HepG2 (cell line): ENCODE measurements at regions not wholly inside any gene's neighbourhood (a gene's known extent, or its start where the extent isn't known, plus 50 kb on each side); places are given as distances from the start of the nearest gene placed in this dataset.

Experiments
- ATAC-seq: fragments of 200-7000 bp; cut with Tn5 transposase; 3 replicates; pipeline ENCODE4 v1.9.1; 2020; ENCODE audit warnings: mild to moderate bottlenecking, moderate library complexity
- BruUV-seq: library from RNA; stranded (reverse); fragments of 400-500 nt; replicated peaks from 2 replicates; lab custom pipeline; 2021; lab: Mats Ljungman, UMichigan
- CTCF ChIA-PET: fragments of 300-600 bp; formaldehyde crosslinking; extraction: SDS; loops from one replicate; lab custom pipeline; 2021; ENCODE audit warnings: low total read pairs, inconsistent platforms, low intra/inter-chr PET ratio; lab: Yijun Ruan, JAX
- POLR2A ChIA-PET: fragments of 350-600 bp; sonication (Branson Sonifier 250); formaldehyde crosslinking; loops from one replicate; lab custom pipeline; 2020; ENCODE audit warnings: antibody characterized with exemption, inconsistent platforms; lab: Yijun Ruan, JAX
- DNase-seq: peaks from one replicate; pipeline ENCODE4 v3.0.0-alpha.2; 2015; ENCODE audit warnings: low spot score
- FAIRE-seq: peaks from 3 replicates; lab custom pipeline; 2011; peaks lifted over from hg19 to GRCh38; lab: Jason Lieb, UNC
- H2AFZ ChIP-seq: one replicate; pipeline ENCODE4 v1.6.1; 2011; ENCODE audit warnings: low read length, inconsistent platforms
- H3K27ac ChIP-seq: fragments of 300-600 bp; 3 replicates; pipeline ENCODE4 v1.8.0; 2011; ENCODE audit warnings: mixed run types, mild to moderate bottlenecking, mixed read lengths, low read length, inconsistent platforms; ENCODE audit not compliant: insufficient read depth; ENCODE audit errors: extremely low read length
- H3K27me3 ChIP-seq, 2 experiments: fragments of 200-600 bp in 1 of 2; 2 replicates in 1 of 2; 3 replicates in 1 of 2; pipeline versions ENCODE4 v1.6.0 to v1.8.0; 2011; ENCODE audit warnings: low read length in 2 of 2, mild to moderate bottlenecking in 2 of 2, moderate library complexity in 2 of 2, inconsistent platforms in 1 of 2; ENCODE audit not compliant: insufficient read depth in 2 of 2, control insufficient read depth in 1 of 2
- H3K36me3 ChIP-seq, 2 experiments: fragments of 200-600 bp in 1 of 2; replicated peaks in 1 of 2; 2 replicates in 1 of 2; 3 replicates in 1 of 2; pipeline versions ENCODE4 v1.5.1 to v1.8.0; 2011; ENCODE audit warnings: low read length in 2 of 2, inconsistent platforms in 1 of 2; ENCODE audit not compliant: insufficient read depth in 2 of 2, control insufficient read depth in 1 of 2
- H3K4me1 ChIP-seq: 2 replicates; pipeline ENCODE4 v1.5.1; 2012; ENCODE audit warnings: low read length, inconsistent platforms; ENCODE audit not compliant: insufficient read depth
- H3K4me2 ChIP-seq: 2 replicates; pipeline ENCODE4 v1.6.0; 2011; ENCODE audit warnings: low read depth, low read length, inconsistent platforms
- H3K4me3 ChIP-seq, 3 experiments: fragments of 200-600 bp in 1 of 3; sonication (generic), shearing (Covaris generic) in 1 of 3; replicated peaks in 1 of 3; 2 replicates each; pipeline ENCODE4 v1.5.1; 2011 to 2016; ENCODE audit warnings: low read length in 3 of 3, inconsistent platforms in 2 of 3, low read depth in 2 of 3, mild to moderate bottlenecking in 2 of 3, control low read depth in 1 of 3, mixed read lengths in 1 of 3; ENCODE audit not compliant: insufficient read depth in 1 of 3
- H3K79me2 ChIP-seq: one replicate; pipeline ENCODE4 v1.6.1; 2011; ENCODE audit warnings: low read length, inconsistent platforms; ENCODE audit not compliant: insufficient read depth
- H3K9ac ChIP-seq: 2 replicates; pipeline ENCODE4 v1.6.0; 2011; ENCODE audit warnings: mild to moderate bottlenecking, low read depth, low read length, inconsistent platforms; ENCODE audit not compliant: insufficient read depth
- H3K9me3 ChIP-seq: 2 replicates; pipeline ENCODE4 v1.5.1; 2012; ENCODE audit warnings: mild to moderate bottlenecking, low read length
- H4K20me1 ChIP-seq: 2 replicates; pipeline ENCODE4 v1.6.0; 2011; ENCODE audit warnings: inconsistent platforms, mild to moderate bottlenecking, low read length, moderate library complexity; ENCODE audit not compliant: insufficient read depth
- KLF6 ChIP-seq: IDR thresholded peaks from 2 replicates; pipeline ENCODE4 v1.8.0; 2016; ENCODE audit warnings: missing biosample characterization, missing genetic modification reagents
- NR2F1 ChIP-seq, 2 experiments: fragments of 450-650 bp in 1 of 2; formaldehyde crosslinking in 1 of 2; IDR thresholded peaks; 2 replicates each; pipeline versions ENCODE4 v1.5.0 to v1.6.1; 2016 to 2020; ENCODE audit warnings: mild to moderate bottlenecking in 1 of 2, missing compliant biosample characterization in 1 of 2, missing genetic modification reagents in 1 of 2, moderate library complexity in 1 of 2
- RNF2 ChIP-seq: fragments of 450-650 bp; conservative IDR thresholded peaks from 2 replicates; pipeline ENCODE4 v1.6.1; 2016; ENCODE audit warnings: low read depth
- SATB2 ChIP-seq: sonication (generic); formaldehyde crosslinking; IDR thresholded peaks from 2 replicates; pipeline ENCODE4 v1.5.0; 2020; ENCODE audit warnings: missing genetic modification reagents
- ZFYVE20 ChIP-seq: sonication (generic); formaldehyde crosslinking; IDR thresholded peaks from 2 replicates; pipeline ENCODE4 v1.8.0; 2023; ENCODE audit warnings: low read depth, mild to moderate bottlenecking, moderate library complexity, missing genetic modification reagents, borderline replicate concordance
- ZNF317 ChIP-seq: sonication (generic); formaldehyde crosslinking; IDR thresholded peaks from 2 replicates; pipeline ENCODE4 v1.5.0; 2020; ENCODE audit warnings: mild to moderate bottlenecking, missing genetic modification reagents
- ZNF530 ChIP-seq: sonication (generic); formaldehyde crosslinking; IDR thresholded peaks from 2 replicates; pipeline ENCODE4 v1.5.0; 2020; ENCODE audit warnings: low read depth, mild to moderate bottlenecking, missing genetic modification reagents
- ZNF713 ChIP-seq: sonication (generic); formaldehyde crosslinking; IDR thresholded peaks from 2 replicates; pipeline ENCODE4 v1.4.0; 2020; ENCODE audit warnings: mild to moderate bottlenecking, missing genetic modification reagents
- ZNF878 ChIP-seq: sonication (generic); formaldehyde crosslinking; IDR thresholded peaks from 2 replicates; pipeline ENCODE4 v1.8.1; 2023; ENCODE audit warnings: mild to moderate bottlenecking, missing genetic modification reagents, moderate library complexity
- WGBS: methylation state at CpG from one replicate; pipeline ENCODE4 v1.1.6; 2017; ENCODE audit warnings: low lambda C conversion rate; 5-methylcytosine and 5-hydroxymethylcytosine counted together
- in situ Hi-C: cut with HindIII; loops from 2 replicates; pipeline ENCODE4 v1.10.0; 2017; ENCODE audit warnings: low pct_unique_long_range_greater_than_20kb; ENCODE audit not compliant: extremely low pct_ligation_motif_present
- intact Hi-C: fragments of 100-400 bp; cut with micrococcal nuclease; formaldehyde crosslinking; loops from one replicate; pipeline ENCODE4 v1.10.0; 2022; ENCODE audit not compliant: unreplicated experiment
- TF ChIP-seq, protein P1 (sequence below): IDR thresholded peaks from 2 replicates; pipeline ENCODE4 v1.6.1; 2016; ENCODE audit warnings: mild to moderate bottlenecking, missing biosample characterization, missing genetic modification reagents

DNA sequence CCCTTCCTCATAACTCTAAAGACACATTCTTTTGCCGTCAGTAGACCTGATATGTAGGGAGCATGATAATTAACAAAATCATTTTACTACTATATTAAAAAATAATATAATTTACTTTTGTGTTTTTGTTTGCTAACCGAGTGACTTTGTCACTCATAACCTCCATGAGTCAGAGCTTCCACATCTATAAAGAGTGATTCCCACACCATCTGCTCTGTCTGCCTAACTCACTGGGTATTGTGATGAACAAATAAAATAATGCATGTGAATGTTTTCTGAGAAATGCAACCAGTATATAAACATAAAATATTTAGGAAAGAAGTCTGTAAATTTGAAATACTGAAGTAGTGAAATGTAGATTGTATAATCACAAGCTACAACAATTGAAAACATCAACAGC lies 123.4 kb upstream of the DSEL start:
- ChIA-PET CTCF (no interaction called here), POLR2A (no interaction called here)
- Histone ChIP-seq H3K36me3 (no peaks in the 10 kb centered on the region), H3K27me3 (no peaks in the 10 kb centered on the region), H3K4me3 (no peak overlapping the region), H3K4me1 (no peaks in the 10 kb centered on the region), H3K79me2 (no peaks in the 10 kb centered on the region), H2AFZ (no peak overlapping the region), H3K27ac (no peak overlapping the region), H4K20me1 (no peaks in the 10 kb centered on the region), H3K9me3 (no peaks in the 10 kb centered on the region), H3K4me2 (no peak overlapping the region), H3K9ac (no peak overlapping the region)
- BruUV-seq, result no TSS peak
- ATAC-seq (no peak), FAIRE-seq (no peak), DNase-seq (no peak)
- TF ChIP-seq RNF2, result no peak
- no peak for TF ChIP-seq ZNF317 (CRISPR knock-in tag)
- TF ChIP-seq ZFYVE20 (CRISPR knock-in tag), result no peak
- no peak for TF ChIP-seq SATB2 (CRISPR knock-in tag)
- no peak for TF ChIP-seq NR2F1 (CRISPR knock-in tag; IDR thresholded peaks at IDR 0.05)
- no peak for TF ChIP-seq ZNF878 (CRISPR knock-in tag)
- TF ChIP-seq KLF6 (CRISPR knock-in tag), result no peak
- no peak for TF ChIP-seq ZNF530
- TF ChIP-seq ZNF713, result no peak
- TF ChIP-seq, protein P1, sequence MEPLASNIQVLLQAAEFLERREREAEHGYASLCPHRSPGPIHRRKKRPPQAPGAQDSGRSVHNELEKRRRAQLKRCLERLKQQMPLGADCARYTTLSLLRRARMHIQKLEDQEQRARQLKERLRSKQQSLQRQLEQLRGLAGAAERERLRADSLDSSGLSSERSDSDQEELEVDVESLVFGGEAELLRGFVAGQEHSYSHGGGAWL (CRISPR knock-in tag), result no peak
- 1% methylated on average over 2 of the region's 2 CpGs for WGBS
- intact Hi-C loops, result no loop called here
- in situ Hi-C loops, result no loop called here
